T-helper 2 cell treated with Interferon-gamma antibody and Interleukin-4, amounts not matched to agents 5 μg/mL and 100 μg/mL, for 36 hours (primary cell): ENCODE measurements at regions not wholly inside any gene's neighbourhood (a gene's known extent, or its start where the extent isn't known, plus 50 kb on each side); places are given as distances from the start of the nearest gene placed in this dataset.
"Not testable (repeated sequence)": the region's sequence is repeated elsewhere in the genome, so short reads cannot be mapped to it uniquely, and the experiment has no call there.

Experiments
- DNase-seq: peaks from one replicate; pipeline ENCODE4 v3.0.0; 2021; ENCODE audit warnings: low spot score
- H3K27ac Mint-ChIP-seq: one replicate; pipeline ENCODE4 v1.8.0; 2021; ENCODE audit warnings: mild to moderate bottlenecking, mixed read lengths
- H3K27me3 Mint-ChIP-seq: one replicate; pipeline ENCODE4 v1.8.0; 2021; ENCODE audit warnings: low read depth, mixed read lengths
- H3K36me3 Mint-ChIP-seq: one replicate; pipeline ENCODE4 v1.8.0; 2021; ENCODE audit warnings: low read depth, mixed read lengths
- H3K4me1 Mint-ChIP-seq: one replicate; pipeline ENCODE4 v1.8.0; 2021; ENCODE audit warnings: low read depth, mixed read lengths
- H3K4me3 Mint-ChIP-seq: one replicate; pipeline ENCODE4 v1.8.0; 2022; ENCODE audit warnings: mild to moderate bottlenecking, moderate library complexity, mixed read lengths
- H3K9me3 Mint-ChIP-seq: one replicate; pipeline ENCODE4 v1.8.0; 2021; ENCODE audit warnings: mixed read lengths

- Mint-ChIP-seq H3K4me1 (no peaks in the 10 kb centered on the region), H3K4me3 (no peak overlapping the region), H3K27me3 (no peaks in the 10 kb centered on the region), H3K9me3 (no peaks in the 10 kb centered on the region), H3K36me3 (no peaks in the 10 kb centered on the region), H3K27ac (no peak overlapping the region)
- DNase-seq, result no peak
These were observed 97.9 kb upstream of the ATP8B1 start for GRCh38 chr18:57900906-57901435.

- Mint-ChIP-seq H3K9me3 (no peaks in the 10 kb centered on the region), H3K36me3 (no peaks in the 10 kb centered on the region), H3K27ac (no peak overlapping the region), H3K27me3 (no peaks in the 10 kb centered on the region), H3K4me3 (no peak overlapping the region), H3K4me1 (no peaks in the 10 kb centered on the region)
- no peak for DNase-seq
These were observed 95.5 kb upstream of the ATP8B1 start for GRCh38 chr18:57898506-57899124.

- DNase-seq, result no peak
- Mint-ChIP-seq H3K27me3 (no peaks in the 10 kb centered on the region), H3K4me1 (no peaks in the 10 kb centered on the region), H3K27ac (no peak overlapping the region), H3K36me3 (no peaks in the 10 kb centered on the region), H3K4me3 (no peak overlapping the region), H3K9me3 (no peaks in the 10 kb centered on the region)
These were observed 92.1 kb upstream of the ATP8B1 start for GRCh38 chr18:57895182-57895581.

- Mint-ChIP-seq H3K27me3 (no peaks in the 10 kb centered on the region), H3K36me3 (no peaks in the 10 kb centered on the region), H3K4me3 (no peak overlapping the region), H3K9me3 (no peaks in the 10 kb centered on the region), H3K4me1 (no peaks in the 10 kb centered on the region), H3K27ac (no peak overlapping the region)
- no peak for DNase-seq
These were observed 88.7 kb upstream of the ATP8B1 start for GRCh38 chr18:57891707-57892391.

- DNase-seq, result no peak
- Mint-ChIP-seq H3K27ac (no peak overlapping the region), H3K4me3 (no peak overlapping the region), H3K4me1 (no peaks in the 10 kb centered on the region), H3K9me3 (no peaks in the 10 kb centered on the region), H3K27me3 (no peaks in the 10 kb centered on the region), H3K36me3 (no peaks in the 10 kb centered on the region)
These were observed 87.2 kb upstream of the ATP8B1 start for GRCh38 chr18:57890266-57890665.

- no peak for DNase-seq
- H3K9me3 Mint-ChIP-seq, result no peaks in the 10 kb centered on the region
- no peak overlapping the region for H3K4me3 Mint-ChIP-seq
- H3K27ac Mint-ChIP-seq, result no peak overlapping the region
- no peaks in the 10 kb centered on the region for H3K27me3 Mint-ChIP-seq
- H3K36me3 Mint-ChIP-seq, result no peaks in the 10 kb centered on the region
- H3K4me1 Mint-ChIP-seq, result no peaks in the 10 kb centered on the region
These were observed 86.7 kb upstream of the ATP8B1 start for GRCh38 chr18:57889841-57890240.

- H3K9me3 Mint-ChIP-seq, result no peaks in the 10 kb centered on the region
- H3K4me3 Mint-ChIP-seq, result no peak overlapping the region
- H3K4me1 Mint-ChIP-seq, result no peaks in the 10 kb centered on the region
- H3K36me3 Mint-ChIP-seq, result no peaks in the 10 kb centered on the region
- no peak overlapping the region for H3K27ac Mint-ChIP-seq
- no peaks in the 10 kb centered on the region for H3K27me3 Mint-ChIP-seq
- DNase-seq, result no peak
These were observed 84.6 kb upstream of the ATP8B1 start for GRCh38 chr18:57887543-57888383.

GRCh38 chr18:57885931-57886330 is 82.8 kb upstream of the ATP8B1 start:
- H3K27me3 Mint-ChIP-seq, result no peaks in the 10 kb centered on the region
- no peaks in the 10 kb centered on the region for H3K4me1 Mint-ChIP-seq
- no peak for DNase-seq
- no peak overlapping the region for H3K4me3 Mint-ChIP-seq
- H3K27ac Mint-ChIP-seq, result no peak overlapping the region
- no peaks in the 10 kb centered on the region for H3K36me3 Mint-ChIP-seq
- H3K9me3 Mint-ChIP-seq, result no peaks in the 10 kb centered on the region

GRCh38 chr18:57882465-57882864 is 79.3 kb upstream of the ATP8B1 start:
- Mint-ChIP-seq H3K9me3 (no peaks in the 10 kb centered on the region), H3K4me1 (no peaks in the 10 kb centered on the region)

GRCh38 chr18:57881818-57882413 is 78.8 kb upstream of the ATP8B1 start:
- Mint-ChIP-seq H3K36me3 (no peaks in the 10 kb centered on the region), H3K27me3 (no peaks in the 10 kb centered on the region), H3K27ac (no peak overlapping the region), H3K9me3 (no peaks in the 10 kb centered on the region), H3K4me1 (no peaks in the 10 kb centered on the region), H3K4me3 (no peak overlapping the region)
- peak; percentile 29 for DNase-seq

More at GRCh38 chr18:57882465-57882864, 79.3 kb upstream of the ATP8B1 start:
- H3K27me3 Mint-ChIP-seq, result no peaks in the 10 kb centered on the region
- no peak overlapping the region for H3K4me3 Mint-ChIP-seq
- DNase-seq, result no peak
- H3K36me3 Mint-ChIP-seq, result no peaks in the 10 kb centered on the region
- H3K27ac Mint-ChIP-seq, result no peak overlapping the region

GRCh38 chr18:57879924-57880323 is 76.8 kb upstream of the ATP8B1 start:
- not testable (repeated sequence) for DNase-seq, H3K4me3 Mint-ChIP-seq, H3K27me3 Mint-ChIP-seq, H3K27ac Mint-ChIP-seq, H3K9me3 Mint-ChIP-seq, H3K36me3 Mint-ChIP-seq, H3K4me1 Mint-ChIP-seq

GRCh38 chr18:57869221-57869620 is 66.1 kb upstream of the ATP8B1 start:
- Mint-ChIP-seq H3K27me3 (peaks cover 2% of the 10 kb centered on the region), H3K4me3 (no peak overlapping the region), H3K9me3 (no peaks in the 10 kb centered on the region), H3K27ac (no peak overlapping the region), H3K4me1 (no peaks in the 10 kb centered on the region), H3K36me3 (no peaks in the 10 kb centered on the region)
- no peak for DNase-seq

GRCh38 chr18:57866355-57866754 is 63.2 kb upstream of the ATP8B1 start:
- Mint-ChIP-seq H3K9me3 (no peaks in the 10 kb centered on the region), H3K4me1 (no peaks in the 10 kb centered on the region), H3K27ac (no peak overlapping the region), H3K36me3 (no peaks in the 10 kb centered on the region), H3K4me3 (no peak overlapping the region), H3K27me3 (no peaks in the 10 kb centered on the region)
- no peak for DNase-seq
